Tibial nerve (tissue), 4 donors: ENCODE measurements at regions not wholly inside any gene's neighbourhood (a gene's known extent, or its start where the extent isn't known, plus 50 kb on each side); places are given as distances from the start of the nearest gene placed in this dataset.

Source experiments
- DNase-seq, 2 donors: peaks; one replicate each; pipeline ENCODE4 v3.0.0-alpha.2; 2019; ENCODE audit warnings: low spot score in 2 of 2
- H3K27ac ChIP-seq, 4 donors: fragments of 200-600 bp; sonication (generic) in 3 of 4; one replicate each; pipeline ENCODE4 v1.5.1; 2017 to 2019; ENCODE audit warnings: mild to moderate bottlenecking in 1 of 4
- H3K27me3 ChIP-seq, 2 donors: fragments of 200-600 bp; sonication (generic) in 1 of 2; one replicate each; pipeline versions ENCODE4 v1.5.1 to v1.6.0; 2017 to 2019
- H3K36me3 ChIP-seq, 3 donors: fragments of 200-600 bp; sonication (generic); one replicate each; pipeline ENCODE4 v1.5.1; 2018 to 2019
- H3K4me1 ChIP-seq, 4 donors: fragments of 200-600 bp; sonication (generic) in 3 of 4; one replicate each; pipeline ENCODE4 v1.5.1; 2017 to 2019
- H3K4me3 ChIP-seq, 4 donors: fragments of 200-600 bp; sonication (generic) in 3 of 4; one replicate each; pipeline ENCODE4 v1.5.1; 2017 to 2019; ENCODE audit warnings: mild to moderate bottlenecking in 1 of 4, moderate library complexity in 1 of 4
- H3K9me3 ChIP-seq, 4 donors: fragments of 200-600 bp; sonication (generic) in 3 of 4; one replicate each; pipeline ENCODE4 v1.5.1; 2017 to 2019
- CTCF ChIP-seq, 5 experiments: fragments of 200-600 bp in 3 of 5; fragments of 450-650 bp in 2 of 5; sonication (generic) in 3 of 5; IDR thresholded peaks; one replicate each; pipeline ENCODE4 v1.5.1; 2016 to 2019; ENCODE audit warnings: antibody characterized with exemption in 5 of 5, mild to moderate bottlenecking in 3 of 5, moderate library complexity in 2 of 5
- EP300 ChIP-seq, 2 donors: sonication (generic); formaldehyde crosslinking; IDR thresholded peaks; one replicate each; pipeline ENCODE4 v1.6.1; 2017; ENCODE audit warnings: antibody characterized with exemption in 2 of 2, mild to moderate bottlenecking in 1 of 2
- POLR2A ChIP-seq, 2 donors: fragments of 450-650 bp; IDR thresholded peaks; one replicate each; pipeline ENCODE4 v1.6.1; 2017; ENCODE audit warnings: antibody characterized with exemption in 2 of 2, mild to moderate bottlenecking in 2 of 2, moderate library complexity in 2 of 2
- WGBS, 2 donors: methylation state at CpG; one replicate each; pipeline ENCODE4 v1.1.5; 2018; 5-methylcytosine and 5-hydroxymethylcytosine counted together

GRCh38 chr18:44564922-44565321 lies 115.8 kb upstream of the SETBP1 start:
- TF ChIP-seq POLR2A (IDR thresholded peaks at IDR 0.05) (no peak), EP300 (IDR thresholded peaks at IDR 0.05) (no peak), CTCF (IDR thresholded peaks at IDR 0.05) (no peak)
- H3K4me1 ChIP-seq = no peaks in the 10 kb centered on the region
- no peaks in the 10 kb centered on the region for H3K27me3 ChIP-seq
- H3K4me3 ChIP-seq = no peak overlapping the region
- no peak overlapping the region for H3K27ac ChIP-seq
- no peak for DNase-seq
- no peaks in the 10 kb centered on the region for H3K9me3 ChIP-seq
- H3K36me3 ChIP-seq = no peaks in the 10 kb centered on the region

- no peak for DNase-seq
- no peak for TF ChIP-seq CTCF (IDR thresholded peaks at IDR 0.05)
- TF ChIP-seq POLR2A (IDR thresholded peaks at IDR 0.05) = no peak
- no peak for TF ChIP-seq EP300 (IDR thresholded peaks at IDR 0.05)
- H3K4me1 ChIP-seq = no peaks in the 10 kb centered on the region
- no peaks in the 10 kb centered on the region for H3K36me3 ChIP-seq
- no peak overlapping the region for H3K27ac ChIP-seq
- no peaks in the 10 kb centered on the region for H3K9me3 ChIP-seq
- 93 to 98% methylated on average over 2 of the region's 2 CpGs for WGBS, 2 donors
- H3K27me3 ChIP-seq = no peaks in the 10 kb centered on the region
- no peak overlapping the region for H3K4me3 ChIP-seq
Measured at GRCh38 chr18:44568342-44568741, 112.3 kb upstream of the SETBP1 start.

GRCh38 chr18:44568986-44569385 lies 111.7 kb upstream of the SETBP1 start:
- Histone ChIP-seq H3K27me3 (no peaks in the 10 kb centered on the region), H3K9me3 (no peaks in the 10 kb centered on the region), H3K4me3 (no peak overlapping the region), H3K27ac (no peak overlapping the region), H3K4me1 (no peaks in the 10 kb centered on the region), H3K36me3 (no peaks in the 10 kb centered on the region)
- no peak for DNase-seq
- WGBS, 2 donors = 94 to 96% methylated on average over 1 of the region's 1 CpG
- no peak for TF ChIP-seq CTCF (IDR thresholded peaks at IDR 0.05)
- no peak for TF ChIP-seq POLR2A (IDR thresholded peaks at IDR 0.05)

DNA sequence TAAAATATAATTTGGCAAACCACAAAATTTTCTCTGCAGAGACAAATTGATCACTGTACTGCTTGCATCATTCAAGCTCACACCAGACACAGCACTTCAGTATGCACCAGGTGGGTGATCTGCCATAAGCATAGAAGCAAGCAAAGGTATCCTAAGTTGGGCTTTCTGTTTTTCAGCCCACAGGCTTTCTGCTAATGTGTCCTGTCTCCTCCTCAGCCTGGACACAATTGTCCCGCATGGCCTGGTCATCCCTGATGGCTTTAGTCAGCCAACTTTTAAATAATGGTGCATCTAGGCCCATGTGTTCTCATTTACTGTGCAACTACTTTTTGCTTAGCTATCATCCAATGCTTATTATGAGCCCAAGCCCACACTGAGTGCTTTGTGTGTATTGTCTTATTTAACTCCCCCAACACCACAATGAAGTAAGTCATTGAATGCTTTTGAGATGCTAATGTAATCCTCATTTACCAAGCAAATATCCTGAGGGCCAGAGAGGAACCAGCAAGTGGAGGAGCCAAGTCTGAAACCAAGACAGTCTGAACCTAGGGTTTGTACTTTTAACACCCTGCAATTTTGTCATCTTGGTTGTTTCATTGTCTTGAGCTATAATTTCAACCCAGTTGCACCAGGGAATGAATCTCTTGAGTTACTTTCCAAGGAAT lies 111.2 kb upstream of the SETBP1 start:
- Histone ChIP-seq H3K27ac (no peak overlapping the region), H3K27me3 (no peaks in the 10 kb centered on the region), H3K4me3 (no peak overlapping the region), H3K36me3 (no peaks in the 10 kb centered on the region), H3K9me3 (no peaks in the 10 kb centered on the region), H3K4me1 (no peaks in the 10 kb centered on the region)
- DNase-seq = no peak
- 93 to 96% methylated on average over 1 of the region's 1 CpG for WGBS, 2 donors
- no peak for TF ChIP-seq CTCF (IDR thresholded peaks at IDR 0.05)
- TF ChIP-seq POLR2A (IDR thresholded peaks at IDR 0.05) = no peak
- no peak for TF ChIP-seq EP300 (IDR thresholded peaks at IDR 0.05)

GRCh38 chr18:44579028-44579702 lies 101.5 kb upstream of the SETBP1 start:
- Histone ChIP-seq H3K27ac (no peak overlapping the region), H3K27me3 (no peaks in the 10 kb centered on the region), H3K36me3 (no peaks in the 10 kb centered on the region), H3K9me3 (no peaks in the 10 kb centered on the region), H3K4me1 (no peaks in the 10 kb centered on the region), H3K4me3 (no peak overlapping the region)
- no peak for DNase-seq
- TF ChIP-seq EP300 (IDR thresholded peaks at IDR 0.05) = no peak
- TF ChIP-seq POLR2A (IDR thresholded peaks at IDR 0.05) = no peak
- peak in 2 of 5 experiments; percentile 37 to 40 for TF ChIP-seq CTCF (IDR thresholded peaks at IDR 0.05)
- WGBS, 2 donors = 85 to 88% methylated on average over 9 of the region's 9 CpGs
